ENCODE measurements at regions not wholly inside any gene's neighbourhood (a gene's known extent, or its start where the extent isn't known, plus 50 kb on each side); places are given as distances from the start of the nearest gene placed in this dataset.

- TF ChIP-seq CTCF (IDR thresholded peaks at IDR 0.05) (no peak), POLR2A (IDR thresholded peaks at IDR 0.05) (no peak), POLR2AphosphoS5 (IDR thresholded peaks at IDR 0.05) (peak in 1 of 3 donors; percentile 62), EP300 (IDR thresholded peaks at IDR 0.05; ENCODE audit: low read depth) (no peak)
Observed at GRCh38 chr5:125896368-125896767, 526.8 kb upstream of the GRAMD2B start.
